ENCODE measurements at regions not wholly inside any gene's neighbourhood (a gene's known extent, or its start where the extent isn't known, plus 50 kb on each side); places are given as distances from the start of the nearest gene placed in this dataset.

DNA sequence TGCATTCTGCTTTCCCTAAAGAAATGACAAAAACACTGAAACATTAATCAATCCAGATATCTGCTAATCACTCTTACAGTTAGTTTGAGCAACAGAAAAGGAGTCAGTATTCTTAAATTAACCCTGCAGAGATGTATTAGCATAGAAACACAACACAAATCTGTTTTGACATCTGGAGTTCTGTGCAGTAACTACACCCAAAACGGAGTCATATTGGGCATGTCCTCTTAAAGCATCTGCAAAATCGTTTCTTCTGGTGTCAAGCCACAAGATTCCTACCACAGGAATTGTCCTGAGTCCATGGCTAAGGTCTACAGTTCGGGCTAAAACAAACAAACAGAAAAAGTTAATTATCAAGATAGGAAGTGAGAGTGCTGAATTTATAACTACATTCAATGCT, 332.1 kb upstream of the PKN2 start:
- no peaks in the 10 kb centered on the region for H3K9me3 ChIP-seq (ENCODE audit: low read length)
- no peak for DNase-seq (ENCODE audit: low spot score)
- H3K36me3 ChIP-seq (ENCODE audit: insufficient read depth, low read length) = no peaks in the 10 kb centered on the region
- intact Hi-C loops (cut with micrococcal nuclease; ENCODE audit: unreplicated experiment) = no loop called here
- no TSS peak for BruUV-seq (replicated peaks)
- TF ChIP-seq, protein P1, sequence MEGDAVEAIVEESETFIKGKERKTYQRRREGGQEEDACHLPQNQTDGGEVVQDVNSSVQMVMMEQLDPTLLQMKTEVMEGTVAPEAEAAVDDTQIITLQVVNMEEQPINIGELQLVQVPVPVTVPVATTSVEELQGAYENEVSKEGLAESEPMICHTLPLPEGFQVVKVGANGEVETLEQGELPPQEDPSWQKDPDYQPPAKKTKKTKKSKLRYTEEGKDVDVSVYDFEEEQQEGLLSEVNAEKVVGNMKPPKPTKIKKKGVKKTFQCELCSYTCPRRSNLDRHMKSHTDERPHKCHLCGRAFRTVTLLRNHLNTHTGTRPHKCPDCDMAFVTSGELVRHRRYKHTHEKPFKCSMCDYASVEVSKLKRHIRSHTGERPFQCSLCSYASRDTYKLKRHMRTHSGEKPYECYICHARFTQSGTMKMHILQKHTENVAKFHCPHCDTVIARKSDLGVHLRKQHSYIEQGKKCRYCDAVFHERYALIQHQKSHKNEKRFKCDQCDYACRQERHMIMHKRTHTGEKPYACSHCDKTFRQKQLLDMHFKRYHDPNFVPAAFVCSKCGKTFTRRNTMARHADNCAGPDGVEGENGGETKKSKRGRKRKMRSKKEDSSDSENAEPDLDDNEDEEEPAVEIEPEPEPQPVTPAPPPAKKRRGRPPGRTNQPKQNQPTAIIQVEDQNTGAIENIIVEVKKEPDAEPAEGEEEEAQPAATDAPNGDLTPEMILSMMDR (conservative IDR thresholded peaks at IDR 0.05; ENCODE audit: low read length) = no peak
- TF ChIP-seq EZH2phosphoT487 (IDR thresholded peaks at IDR 0.05; ENCODE audit: borderline replicate concordance, low read depth, low read length) = no peak
- no peaks in the 10 kb centered on the region for H3K9me2 ChIP-seq (ENCODE audit: insufficient read depth, low read length)
- no peaks in the 10 kb centered on the region for H4K20me1 ChIP-seq (ENCODE audit: insufficient read depth, low read length)
- no peak overlapping the region for H3K4me2 ChIP-seq (ENCODE audit: low read length)
- ChIA-PET POLR2A (interaction anchor here (1.0 kb wide), 1 partner anchor 19 kb away, joined by 4 read pairs; no protein-coding TSS in a partner anchor), CTCF (ENCODE audit: unreplicated experiment) (no interaction called here)
- H3K79me2 ChIP-seq (ENCODE audit: insufficient read depth, low read depth, low read length) = no peaks in the 10 kb centered on the region
- H2AFZ ChIP-seq (ENCODE audit: low read length) = no peak overlapping the region
- H3K27ac ChIP-seq (ENCODE audit: low read depth, low read length, poor library complexity, severe bottlenecking) = no peak overlapping the region
- no peak overlapping the region for H3K4me3 ChIP-seq (ENCODE audit: low read depth, low read length, poor library complexity, severe bottlenecking)
- H3K4me1 ChIP-seq (ENCODE audit: insufficient read depth, low read length, poor library complexity, severe bottlenecking) = no peaks in the 10 kb centered on the region

DNA sequence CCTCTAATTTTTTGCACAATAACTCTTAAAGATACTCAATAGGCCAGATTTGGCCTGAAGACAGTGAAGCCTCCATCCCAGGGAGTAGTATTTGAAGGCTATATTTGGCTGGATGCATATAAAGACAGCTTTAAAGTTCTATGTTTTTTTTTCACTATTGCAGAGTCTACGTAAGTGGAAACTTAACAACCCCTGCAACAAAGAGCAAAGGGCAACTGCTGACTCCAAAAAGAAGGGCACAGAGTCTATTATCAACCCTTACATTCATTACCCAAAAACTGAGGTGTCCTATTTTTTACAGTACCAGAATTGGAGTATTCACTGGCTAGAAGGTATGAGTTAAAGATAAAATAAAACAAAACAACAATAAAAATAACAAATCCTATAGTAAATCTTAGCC, 329.8 kb upstream of the PKN2 start:
- H3K4me2 ChIP-seq (ENCODE audit: low read length) = no peak overlapping the region
- H3K4me3 ChIP-seq (ENCODE audit: low read depth, low read length, poor library complexity, severe bottlenecking) = no peak overlapping the region
- intact Hi-C loops (cut with micrococcal nuclease; ENCODE audit: unreplicated experiment) = no loop called here
- H3K36me3 ChIP-seq (ENCODE audit: insufficient read depth, low read length) = no peaks in the 10 kb centered on the region
- TF ChIP-seq EZH2phosphoT487 (IDR thresholded peaks at IDR 0.05; ENCODE audit: borderline replicate concordance, low read depth, low read length) = no peak
- TF ChIP-seq, protein P1 (conservative IDR thresholded peaks at IDR 0.05; ENCODE audit: low read length) = no peak
- ChIA-PET CTCF (ENCODE audit: unreplicated experiment) (no interaction called here), POLR2A (no interaction called here)
- no peak overlapping the region for H2AFZ ChIP-seq (ENCODE audit: low read length)
- DNase-seq (ENCODE audit: low spot score) = no peak
- no peaks in the 10 kb centered on the region for H3K79me2 ChIP-seq (ENCODE audit: insufficient read depth, low read depth, low read length)
- no peaks in the 10 kb centered on the region for H3K9me3 ChIP-seq (ENCODE audit: low read length)
- no TSS peak for BruUV-seq (replicated peaks)
- H3K27ac ChIP-seq (ENCODE audit: low read depth, low read length, poor library complexity, severe bottlenecking) = no peak overlapping the region
- no peaks in the 10 kb centered on the region for H4K20me1 ChIP-seq (ENCODE audit: insufficient read depth, low read length)
- no peaks in the 10 kb centered on the region for H3K4me1 ChIP-seq (ENCODE audit: insufficient read depth, low read length, poor library complexity, severe bottlenecking)
- H3K9me2 ChIP-seq (ENCODE audit: insufficient read depth, low read length) = no peaks in the 10 kb centered on the region

DNA sequence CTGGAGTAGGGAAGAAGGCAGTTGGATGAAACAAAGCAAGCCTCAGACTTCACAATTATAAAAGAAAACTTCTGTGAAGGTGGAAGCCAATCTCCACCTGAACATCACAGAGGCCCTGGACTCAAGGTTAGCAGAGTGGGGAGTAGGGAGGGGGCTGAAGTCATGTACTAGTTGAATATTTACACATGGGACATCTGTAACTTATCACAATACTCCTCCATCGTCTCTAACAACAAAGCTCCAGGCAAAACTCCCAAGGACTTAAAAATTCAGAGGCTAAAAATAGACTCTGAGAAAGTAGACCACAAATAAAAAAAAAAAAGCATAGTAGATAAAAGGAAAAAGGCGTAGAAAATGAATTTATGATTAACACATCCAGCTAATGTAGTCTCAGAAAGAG, 326.3 kb upstream of the PKN2 start:
- Histone ChIP-seq H3K4me2 (ENCODE audit: low read length) (no peak overlapping the region), H3K79me2 (ENCODE audit: insufficient read depth, low read depth, low read length) (no peaks in the 10 kb centered on the region), H3K4me3 (ENCODE audit: low read depth, low read length, poor library complexity, severe bottlenecking) (no peak overlapping the region), H2AFZ (ENCODE audit: low read length) (no peak overlapping the region), H3K9me3 (ENCODE audit: low read length) (no peaks in the 10 kb centered on the region), H3K27ac (ENCODE audit: low read depth, low read length, poor library complexity, severe bottlenecking) (no peak overlapping the region), H3K9me2 (ENCODE audit: insufficient read depth, low read length) (no peaks in the 10 kb centered on the region), H4K20me1 (ENCODE audit: insufficient read depth, low read length) (no peaks in the 10 kb centered on the region), H3K4me1 (ENCODE audit: insufficient read depth, low read length, poor library complexity, severe bottlenecking) (no peaks in the 10 kb centered on the region), H3K36me3 (ENCODE audit: insufficient read depth, low read length) (no peaks in the 10 kb centered on the region)
- CTCF ChIA-PET (ENCODE audit: unreplicated experiment) = no interaction called here
- POLR2A ChIA-PET = no interaction called here
- no TSS peak for BruUV-seq (replicated peaks)
- intact Hi-C loops (cut with micrococcal nuclease; ENCODE audit: unreplicated experiment) = no loop called here
- TF ChIP-seq EZH2phosphoT487 (IDR thresholded peaks at IDR 0.05; ENCODE audit: borderline replicate concordance, low read depth, low read length) = no peak
- TF ChIP-seq, protein P1 (conservative IDR thresholded peaks at IDR 0.05; ENCODE audit: low read length) = no peak
- DNase-seq (ENCODE audit: low spot score) = no peak

Measured in OCI-LY7 (cell line).